Activated CD4-positive, alpha-beta T cell treated with anti-CD3 and anti-CD28 coated beads, Interleukin-2, amount 50 U/mL, for 1 hour (primary cell): ENCODE measurements at regions not wholly inside any gene's neighbourhood (a gene's known extent, or its start where the extent isn't known, plus 50 kb on each side); places are given as distances from the start of the nearest gene placed in this dataset.
"Not testable (repeated sequence)": the region's sequence is repeated elsewhere in the genome, so short reads cannot be mapped to it uniquely, and the experiment has no call there.

Source experiments
- DNase-seq: peaks from one replicate; pipeline ENCODE4 v3.0.0-alpha.2; 2020

GRCh38 chr2:47964277-47964676 lies 58.0 kb upstream of the FBXO11 start:
- DNase-seq = no peak

DNA sequence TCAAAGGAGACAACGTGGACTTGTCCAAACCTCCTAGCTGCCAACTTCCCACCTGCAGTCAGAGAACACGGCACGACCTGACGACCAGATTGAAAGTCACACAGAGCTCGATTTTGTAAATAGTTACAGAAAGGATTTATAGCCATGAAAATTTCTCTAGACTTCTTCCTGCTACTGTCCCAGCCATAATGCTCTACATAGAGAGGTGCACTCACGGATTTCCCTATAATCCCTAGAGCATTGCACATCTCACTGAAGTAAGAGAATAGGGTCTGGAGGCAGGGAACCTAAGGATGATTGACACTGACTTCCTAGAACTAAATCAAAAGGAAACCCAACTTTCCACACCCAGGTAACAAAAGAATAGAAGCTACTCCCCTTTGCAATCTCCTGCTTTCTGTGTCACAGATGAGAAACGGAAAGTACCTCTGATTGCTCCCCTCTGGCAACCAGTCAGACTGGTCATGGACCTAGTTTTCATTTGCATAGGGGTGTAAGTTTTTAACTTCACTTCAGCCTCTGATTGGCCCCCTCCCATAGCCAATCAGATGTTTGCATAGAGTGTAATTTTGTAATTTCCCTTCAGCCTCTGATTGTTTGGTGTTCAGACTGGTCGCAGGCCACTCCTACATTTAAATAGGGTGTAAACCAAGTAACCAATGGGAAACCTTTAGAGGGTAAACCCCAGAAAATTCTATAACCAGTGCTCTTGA lies 58.6 kb upstream of the FBXO11 start:
- no peak for DNase-seq

DNA sequence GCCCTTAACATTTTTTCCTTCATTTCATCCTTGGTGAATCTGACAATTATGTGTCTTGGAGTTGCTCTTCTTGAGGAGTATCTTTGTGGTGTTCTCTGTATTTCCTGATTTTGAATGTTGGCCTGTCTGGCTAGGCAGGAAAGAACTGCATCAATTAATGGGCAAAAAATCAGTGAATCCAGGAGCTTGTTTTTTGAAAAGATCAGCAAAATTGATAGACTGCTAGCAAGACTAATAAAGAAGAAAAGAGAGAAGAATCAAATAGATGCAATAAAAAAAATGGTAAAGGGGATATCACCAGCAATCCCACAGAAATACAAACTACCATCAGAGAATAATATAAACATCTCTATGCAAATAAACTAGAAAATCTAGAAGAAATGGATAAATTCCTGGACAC lies 70.4 kb upstream of the FBXO11 start:
- DNase-seq = not testable (repeated sequence)

GRCh38 chr2:47984041-47984440 lies 77.7 kb upstream of the FBXO11 start:
- DNase-seq = no peak

DNA sequence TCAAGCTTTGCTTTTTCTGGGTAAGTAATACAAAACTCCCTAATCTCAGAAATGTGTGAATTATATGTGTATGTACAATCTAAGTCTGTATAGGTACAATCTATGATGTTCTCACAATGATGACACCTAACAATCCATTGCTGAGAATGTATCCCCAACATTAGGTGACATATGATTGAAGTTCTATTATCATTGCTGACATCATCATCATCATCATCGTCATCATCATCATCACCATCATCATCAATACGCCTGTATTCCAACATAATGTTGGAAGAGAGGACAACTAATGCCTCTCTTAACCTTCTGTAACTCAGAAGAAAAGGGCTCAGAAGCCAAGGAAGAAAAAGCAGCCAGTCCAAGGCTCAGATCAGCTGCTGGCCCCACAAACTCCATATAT lies 84.2 kb upstream of the FBXO11 start:
- DNase-seq = no peak

- no peak for DNase-seq
Observed at GRCh38 chr2:47992671-47993070, 86.4 kb upstream of the FBXO11 start.

GRCh38 chr2:47996808-47997207 lies 90.5 kb upstream of the FBXO11 start:
- DNase-seq = no peak

DNA sequence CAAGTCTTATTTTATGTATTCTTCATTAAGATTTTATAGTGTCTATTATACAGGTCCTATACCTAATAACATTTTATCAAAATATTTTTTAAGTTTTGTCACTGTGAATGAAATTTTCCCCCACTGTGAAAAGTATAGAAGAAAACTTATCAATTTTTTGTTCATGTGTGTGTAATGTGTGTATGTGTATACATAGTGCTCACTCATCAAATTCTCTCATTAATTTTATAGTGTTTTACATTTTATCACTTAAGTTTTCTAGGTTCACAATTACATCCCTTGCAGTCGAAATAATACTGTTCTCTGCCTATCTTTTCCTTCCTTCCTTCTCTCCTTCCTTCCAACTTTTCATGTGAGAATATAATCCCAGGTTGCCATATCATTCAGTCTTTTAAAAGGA lies 93.2 kb upstream of the FBXO11 start:
- no peak for DNase-seq

GRCh38 chr2:48001498-48001897 lies 95.2 kb upstream of the FBXO11 start:
- DNase-seq = no peak

DNA sequence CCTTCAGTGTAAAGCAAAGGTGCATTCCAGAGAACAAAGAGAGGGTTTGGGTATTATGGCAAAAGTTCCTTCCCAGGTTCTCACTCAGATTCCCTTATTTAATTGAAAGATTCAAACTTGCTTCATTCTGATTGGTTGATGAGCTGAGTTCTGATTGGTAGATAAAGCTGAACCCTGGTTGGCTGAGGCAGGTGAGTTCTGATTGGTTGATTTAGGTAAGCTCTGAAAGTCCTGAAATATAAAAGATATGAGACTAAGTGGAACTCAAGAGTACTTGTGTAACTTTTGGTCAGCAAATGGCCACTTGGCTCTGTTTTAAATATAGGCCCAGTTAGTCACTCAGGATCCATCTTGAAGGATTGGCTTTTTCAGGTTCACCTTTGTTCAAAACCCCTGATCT lies 99.8 kb upstream of the FBXO11 start:
- DNase-seq = no peak

DNA sequence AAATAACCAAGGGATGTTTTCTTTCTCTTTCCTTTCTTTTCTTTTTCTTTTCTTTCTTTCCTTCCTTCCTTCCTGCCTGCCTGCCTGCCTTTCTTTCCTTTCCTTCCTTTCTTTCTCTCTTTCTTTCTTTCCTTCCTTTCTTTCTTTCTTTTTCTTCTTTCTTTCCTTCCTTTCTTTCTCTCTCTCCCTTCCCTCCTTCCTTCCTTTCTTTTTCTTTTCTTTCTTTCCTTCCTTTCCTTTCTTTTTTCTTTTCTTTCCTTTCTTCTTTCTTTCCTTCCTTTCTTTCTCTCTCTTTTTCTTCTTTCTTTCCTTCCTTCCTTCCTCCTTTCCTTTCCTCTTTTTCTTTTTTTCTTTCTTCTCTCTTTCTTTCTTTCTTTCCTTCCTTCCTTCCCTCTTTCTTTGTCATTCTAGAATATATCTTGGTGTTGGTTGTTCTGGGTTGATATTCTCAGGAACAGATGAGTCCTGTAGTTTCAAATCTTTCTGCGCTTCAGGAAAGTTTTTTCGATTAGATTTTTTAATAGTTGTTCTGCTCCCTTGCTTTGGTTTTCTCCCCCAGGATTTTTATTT lies 101.5 kb upstream of the FBXO11 start:
- no peak for DNase-seq

DNA sequence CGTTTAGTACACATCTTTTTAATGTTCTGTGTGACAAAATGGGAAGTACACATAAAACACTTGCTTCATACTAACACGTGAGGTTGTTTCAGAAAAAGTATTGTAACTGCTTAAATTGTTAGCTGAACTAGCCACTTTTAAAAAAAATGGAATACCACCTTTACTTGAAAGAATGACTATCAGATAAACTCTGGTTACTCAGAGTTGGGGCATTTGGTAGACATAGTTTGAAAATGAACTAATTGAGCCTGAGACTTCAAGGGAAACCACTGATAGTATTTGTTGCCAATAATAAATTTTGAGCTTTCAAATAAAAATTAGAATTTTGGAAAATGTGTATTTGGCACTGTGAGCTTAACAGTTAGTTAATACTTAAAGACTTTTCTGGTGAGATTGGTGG lies 103.0 kb upstream of the FBXO11 start:
- no peak for DNase-seq

GRCh38 chr2:48015421-48015820 lies 109.1 kb upstream of the FBXO11 start:
- DNase-seq = no peak

DNA sequence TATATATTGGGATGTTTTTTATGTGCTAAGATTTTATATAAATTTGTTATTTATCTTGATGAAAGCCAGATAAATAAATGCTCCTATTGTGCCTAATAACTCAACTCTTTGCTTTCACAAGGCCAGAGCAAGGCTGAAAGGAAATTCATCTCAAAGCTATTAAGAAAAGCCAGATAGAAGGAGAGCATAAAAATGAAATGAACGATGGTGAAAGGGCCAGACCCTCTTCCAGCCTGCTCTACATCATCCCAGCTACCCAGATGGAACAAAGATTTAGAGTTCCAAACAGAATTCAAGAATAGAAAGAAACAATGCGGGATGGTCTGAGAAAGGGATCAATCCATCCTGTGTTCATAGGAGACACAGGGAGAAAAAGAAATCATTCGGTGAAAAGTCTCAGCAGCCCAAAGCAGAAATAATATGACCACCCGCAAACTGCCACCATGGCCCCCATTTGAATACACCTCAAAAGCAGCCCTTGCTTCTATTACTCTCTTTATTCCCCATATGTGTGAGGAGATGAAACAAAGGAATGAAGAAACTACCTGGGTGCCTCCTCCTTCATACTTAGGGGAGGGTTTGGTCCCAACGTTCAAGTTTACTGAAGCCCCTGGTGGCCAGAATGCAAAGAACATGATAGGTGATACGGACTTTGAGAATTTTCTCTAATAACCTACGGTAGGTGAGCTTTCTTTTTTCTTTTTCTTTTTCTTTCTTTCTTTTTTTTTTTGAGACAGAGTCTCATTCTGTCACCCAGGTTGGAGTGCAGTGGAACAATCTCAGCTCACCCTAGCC lies 110.1 kb upstream of the FBXO11 start:
- no peak for DNase-seq

GRCh38 chr2:48017136-48017535 lies 110.8 kb upstream of the FBXO11 start:
- no peak for DNase-seq

- DNase-seq = no peak
Observed at GRCh38 chr2:48018480-48018879, 112.2 kb upstream of the FBXO11 start.

GRCh38 chr2:48026865-48027264 lies 120.6 kb upstream of the FBXO11 start:
- no peak for DNase-seq

DNA sequence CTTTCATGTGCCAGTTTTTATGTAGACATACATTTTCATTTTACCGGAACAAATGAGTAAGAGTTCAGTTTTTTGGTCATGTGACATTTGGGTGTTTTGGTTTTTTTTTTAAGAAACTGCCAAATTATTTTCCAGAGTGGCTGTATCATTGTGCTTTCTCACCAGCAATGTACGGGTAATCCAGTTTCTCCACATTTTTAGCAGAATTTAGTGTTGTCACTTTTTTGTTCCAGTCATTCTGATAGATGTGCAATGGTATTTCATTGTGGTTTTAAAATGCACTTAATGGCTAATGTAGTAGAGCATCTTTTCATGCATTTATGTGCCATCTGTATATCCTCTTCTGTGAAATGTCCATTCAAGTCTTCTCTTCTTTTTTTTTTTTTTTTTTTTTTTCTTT lies 126.5 kb upstream of the FBXO11 start:
- no peak for DNase-seq

DNA sequence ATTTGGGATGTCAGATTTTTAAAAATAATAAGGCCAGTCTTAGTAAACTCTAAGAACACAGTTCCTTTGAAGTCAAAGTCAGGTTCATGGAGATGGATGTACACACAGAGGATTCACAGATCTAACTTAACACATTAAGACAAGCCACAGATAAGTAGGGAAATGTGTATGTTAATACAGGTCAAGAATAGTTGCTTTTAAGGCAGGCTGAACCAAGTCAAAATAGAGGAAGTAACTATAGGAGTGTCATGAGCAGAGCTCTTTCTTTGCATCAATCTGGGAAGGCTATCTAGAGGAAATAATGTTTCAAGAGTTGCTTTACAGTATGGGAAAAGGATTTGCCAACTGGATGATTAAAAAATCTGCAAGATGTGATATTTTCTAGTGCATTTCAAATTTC lies 128.0 kb upstream of the FBXO11 start:
- DNase-seq = no peak

- no peak for DNase-seq
Observed at GRCh38 chr2:48036312-48036711, 130.0 kb upstream of the FBXO11 start.

- no peak for DNase-seq
Observed at GRCh38 chr2:48039209-48039990, 133.1 kb upstream of the FBXO11 start.

DNA sequence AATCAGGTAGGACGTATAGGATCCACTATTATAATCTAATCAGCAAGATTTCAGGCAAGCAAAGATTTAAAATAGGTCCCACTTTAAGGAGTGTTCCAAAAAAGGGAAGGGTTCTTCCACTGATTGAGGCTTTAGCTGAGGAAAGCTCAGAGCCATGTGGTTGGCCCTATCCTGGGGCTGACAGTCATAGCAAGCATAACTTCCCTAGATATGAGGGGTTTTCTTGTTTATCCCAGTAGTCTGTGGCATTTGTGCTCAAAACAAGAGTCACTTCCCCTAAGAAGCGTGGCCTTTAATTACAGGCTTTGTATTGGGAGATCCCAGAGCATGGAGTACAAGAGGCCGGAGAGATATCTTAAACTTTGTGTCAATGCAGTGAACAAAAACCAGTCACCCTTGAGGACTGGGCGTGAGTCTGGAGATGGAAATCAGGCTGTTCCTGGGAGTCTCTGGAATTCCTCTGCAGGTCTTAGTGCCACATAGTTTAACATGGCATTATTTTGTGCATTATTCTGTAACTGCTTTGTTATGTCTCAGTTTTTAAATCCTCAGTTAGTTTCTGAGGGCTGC lies 136.9 kb upstream of the FBXO11 start:
- no peak for DNase-seq

DNA sequence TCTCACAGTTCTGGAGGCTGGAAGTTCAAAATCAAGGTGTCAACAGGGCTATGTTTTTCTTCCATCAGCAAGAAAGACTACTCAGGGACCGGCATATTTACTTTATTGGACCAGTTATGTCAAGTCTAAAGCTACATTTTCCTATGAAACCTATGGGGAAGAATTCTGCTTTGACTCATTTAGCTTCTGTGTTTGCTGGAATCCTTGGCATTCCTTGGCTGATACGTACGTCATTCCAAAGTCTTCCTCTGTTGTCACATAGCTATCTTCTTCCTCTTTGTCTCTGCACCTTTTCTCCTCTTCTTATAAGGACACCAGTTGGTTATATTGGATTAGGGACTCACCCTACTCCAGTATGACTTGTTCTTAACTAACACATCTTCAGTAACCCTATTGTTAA lies 137.4 kb upstream of the FBXO11 start:
- DNase-seq = no peak
